GM12878 (cell line): ENCODE measurements at regions not wholly inside any gene's neighbourhood (a gene's known extent, or its start where the extent isn't known, plus 50 kb on each side); places are given as distances from the start of the nearest gene placed in this dataset.

Experiments used
- BHLHE40 ChIP-seq, 2 experiments: fragments of 450-650 bp in 1 of 2; IDR thresholded peaks; 2 replicates each; pipeline ENCODE4 v1.6.1; 2011 to 2017; ENCODE audit warnings: low read depth in 2 of 2, borderline replicate concordance in 1 of 2, improper control_type of control experiment in 1 of 2, low read length in 1 of 2, mild to moderate bottlenecking in 1 of 2
- POLR2A ChIP-seq: IDR thresholded peaks from 2 replicates; pipeline ENCODE4 v1.6.1; 2011; ENCODE audit warnings: low read depth, mild to moderate bottlenecking, low read length
- POLR2AphosphoS5 ChIP-seq: IDR thresholded peaks from 2 replicates; pipeline ENCODE4 v1.6.1; 2011; ENCODE audit warnings: mild to moderate bottlenecking, low read length, inconsistent platforms
- RCOR1 ChIP-seq: conservative IDR thresholded peaks from 2 replicates; pipeline ENCODE4 v1.6.1; 2012; ENCODE audit warnings: low read depth, low read length, improper control_type of control experiment
- SMAD5 ChIP-seq: IDR thresholded peaks from 2 replicates; pipeline ENCODE4 v1.6.1; 2016; ENCODE audit warnings: antibody characterized with exemption, low read depth
- SREBF2 ChIP-seq: IDR thresholded peaks from 2 replicates; pipeline ENCODE4 v1.6.1; 2012; ENCODE audit warnings: mild to moderate bottlenecking, low read length
- TF ChIP-seq, protein P1 (sequence below): fragments of 450-650 bp; formaldehyde crosslinking; IDR thresholded peaks from 2 replicates; pipeline ENCODE4 v1.4.0; 2020; ENCODE audit warnings: mild to moderate bottlenecking, moderate library complexity
- TF ChIP-seq, protein P2 (sequence below): fragments of 450-650 bp; IDR thresholded peaks from 2 replicates; pipeline ENCODE4 v1.6.1; 2017; ENCODE audit warnings: antibody characterized with exemption, mild to moderate bottlenecking, moderate library complexity

DNA sequence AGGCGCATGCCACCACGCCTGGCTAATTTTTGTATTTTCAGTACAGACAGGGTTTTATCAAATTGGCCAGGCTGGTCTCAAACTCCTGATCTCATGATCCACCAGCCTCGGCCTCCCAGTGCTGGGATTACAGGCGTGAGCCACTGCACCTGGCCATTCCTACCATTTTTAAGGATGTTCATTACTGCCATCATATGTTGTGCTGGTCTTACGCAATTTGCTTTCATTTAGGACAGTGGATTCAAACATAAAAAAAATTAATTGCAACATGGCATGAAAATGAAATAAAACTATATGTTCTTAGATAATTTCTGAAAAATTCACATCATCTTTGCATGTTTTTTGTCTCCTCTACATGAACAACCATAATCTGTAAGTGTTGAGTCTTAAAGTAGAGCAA, 527.7 kb downstream of the LTN1 start:
- TF ChIP-seq POLR2A (no peak), BHLHE40 (IDR thresholded peaks at IDR 0.05; ENCODE audit: borderline replicate concordance in 1 of 2, low read depth in 2 of 2, low read length in 1 of 2) (no peak), SREBF2 (no peak), RCOR1 (no peak), POLR2AphosphoS5 (no peak), SMAD5 (no peak)
- TF ChIP-seq, protein P1, sequence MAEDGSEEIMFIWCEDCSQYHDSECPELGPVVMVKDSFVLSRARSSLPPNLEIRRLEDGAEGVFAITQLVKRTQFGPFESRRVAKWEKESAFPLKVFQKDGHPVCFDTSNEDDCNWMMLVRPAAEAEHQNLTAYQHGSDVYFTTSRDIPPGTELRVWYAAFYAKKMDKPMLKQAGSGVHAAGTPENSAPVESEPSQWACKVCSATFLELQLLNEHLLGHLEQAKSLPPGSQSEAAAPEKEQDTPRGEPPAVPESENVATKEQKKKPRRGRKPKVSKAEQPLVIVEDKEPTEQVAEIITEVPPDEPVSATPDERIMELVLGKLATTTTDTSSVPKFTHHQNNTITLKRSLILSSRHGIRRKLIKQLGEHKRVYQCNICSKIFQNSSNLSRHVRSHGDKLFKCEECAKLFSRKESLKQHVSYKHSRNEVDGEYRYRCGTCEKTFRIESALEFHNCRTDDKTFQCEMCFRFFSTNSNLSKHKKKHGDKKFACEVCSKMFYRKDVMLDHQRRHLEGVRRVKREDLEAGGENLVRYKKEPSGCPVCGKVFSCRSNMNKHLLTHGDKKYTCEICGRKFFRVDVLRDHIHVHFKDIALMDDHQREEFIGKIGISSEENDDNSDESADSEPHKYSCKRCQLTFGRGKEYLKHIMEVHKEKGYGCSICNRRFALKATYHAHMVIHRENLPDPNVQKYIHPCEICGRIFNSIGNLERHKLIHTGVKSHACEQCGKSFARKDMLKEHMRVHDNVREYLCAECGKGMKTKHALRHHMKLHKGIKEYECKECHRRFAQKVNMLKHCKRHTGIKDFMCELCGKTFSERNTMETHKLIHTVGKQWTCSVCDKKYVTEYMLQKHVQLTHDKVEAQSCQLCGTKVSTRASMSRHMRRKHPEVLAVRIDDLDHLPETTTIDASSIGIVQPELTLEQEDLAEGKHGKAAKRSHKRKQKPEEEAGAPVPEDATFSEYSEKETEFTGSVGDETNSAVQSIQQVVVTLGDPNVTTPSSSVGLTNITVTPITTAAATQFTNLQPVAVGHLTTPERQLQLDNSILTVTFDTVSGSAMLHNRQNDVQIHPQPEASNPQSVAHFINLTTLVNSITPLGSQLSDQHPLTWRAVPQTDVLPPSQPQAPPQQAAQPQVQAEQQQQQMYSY (CRISPR knock-in tag): no peak
- TF ChIP-seq, protein P2, sequence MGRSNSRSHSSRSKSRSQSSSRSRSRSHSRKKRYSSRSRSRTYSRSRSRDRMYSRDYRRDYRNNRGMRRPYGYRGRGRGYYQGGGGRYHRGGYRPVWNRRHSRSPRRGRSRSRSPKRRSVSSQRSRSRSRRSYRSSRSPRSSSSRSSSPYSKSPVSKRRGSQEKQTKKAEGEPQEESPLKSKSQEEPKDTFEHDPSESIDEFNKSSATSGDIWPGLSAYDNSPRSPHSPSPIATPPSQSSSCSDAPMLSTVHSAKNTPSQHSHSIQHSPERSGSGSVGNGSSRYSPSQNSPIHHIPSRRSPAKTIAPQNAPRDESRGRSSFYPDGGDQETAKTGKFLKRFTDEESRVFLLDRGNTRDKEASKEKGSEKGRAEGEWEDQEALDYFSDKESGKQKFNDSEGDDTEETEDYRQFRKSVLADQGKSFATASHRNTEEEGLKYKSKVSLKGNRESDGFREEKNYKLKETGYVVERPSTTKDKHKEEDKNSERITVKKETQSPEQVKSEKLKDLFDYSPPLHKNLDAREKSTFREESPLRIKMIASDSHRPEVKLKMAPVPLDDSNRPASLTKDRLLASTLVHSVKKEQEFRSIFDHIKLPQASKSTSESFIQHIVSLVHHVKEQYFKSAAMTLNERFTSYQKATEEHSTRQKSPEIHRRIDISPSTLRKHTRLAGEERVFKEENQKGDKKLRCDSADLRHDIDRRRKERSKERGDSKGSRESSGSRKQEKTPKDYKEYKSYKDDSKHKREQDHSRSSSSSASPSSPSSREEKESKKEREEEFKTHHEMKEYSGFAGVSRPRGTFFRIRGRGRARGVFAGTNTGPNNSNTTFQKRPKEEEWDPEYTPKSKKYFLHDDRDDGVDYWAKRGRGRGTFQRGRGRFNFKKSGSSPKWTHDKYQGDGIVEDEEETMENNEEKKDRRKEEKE: no peak
